ENCODE measurements at regions not wholly inside any gene's neighbourhood (a gene's known extent, or its start where the extent isn't known, plus 50 kb on each side); places are given as distances from the start of the nearest gene placed in this dataset.

GRCh38 chr1:234707641-234708040 is 97.7 kb upstream of the IRF2BP2 start:
- DNase-seq (ENCODE audit: low read depth): no peak
- TF ChIP-seq, protein P1, sequence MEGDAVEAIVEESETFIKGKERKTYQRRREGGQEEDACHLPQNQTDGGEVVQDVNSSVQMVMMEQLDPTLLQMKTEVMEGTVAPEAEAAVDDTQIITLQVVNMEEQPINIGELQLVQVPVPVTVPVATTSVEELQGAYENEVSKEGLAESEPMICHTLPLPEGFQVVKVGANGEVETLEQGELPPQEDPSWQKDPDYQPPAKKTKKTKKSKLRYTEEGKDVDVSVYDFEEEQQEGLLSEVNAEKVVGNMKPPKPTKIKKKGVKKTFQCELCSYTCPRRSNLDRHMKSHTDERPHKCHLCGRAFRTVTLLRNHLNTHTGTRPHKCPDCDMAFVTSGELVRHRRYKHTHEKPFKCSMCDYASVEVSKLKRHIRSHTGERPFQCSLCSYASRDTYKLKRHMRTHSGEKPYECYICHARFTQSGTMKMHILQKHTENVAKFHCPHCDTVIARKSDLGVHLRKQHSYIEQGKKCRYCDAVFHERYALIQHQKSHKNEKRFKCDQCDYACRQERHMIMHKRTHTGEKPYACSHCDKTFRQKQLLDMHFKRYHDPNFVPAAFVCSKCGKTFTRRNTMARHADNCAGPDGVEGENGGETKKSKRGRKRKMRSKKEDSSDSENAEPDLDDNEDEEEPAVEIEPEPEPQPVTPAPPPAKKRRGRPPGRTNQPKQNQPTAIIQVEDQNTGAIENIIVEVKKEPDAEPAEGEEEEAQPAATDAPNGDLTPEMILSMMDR (conservative IDR thresholded peaks at IDR 0.05; ENCODE audit: low read depth, low read length): no peak
- H3K4me3 ChIP-seq (ENCODE audit: low read depth, low read length): no peak overlapping the region

- DNase-seq (ENCODE audit: low read depth): no peak
- TF ChIP-seq, protein P1 (conservative IDR thresholded peaks at IDR 0.05; ENCODE audit: low read depth, low read length): no peak
- H3K4me3 ChIP-seq (ENCODE audit: low read depth, low read length): no peak overlapping the region
These were observed 97.0 kb upstream of the IRF2BP2 start for GRCh38 chr1:234706931-234707330.

- TF ChIP-seq, protein P1 (conservative IDR thresholded peaks at IDR 0.05; ENCODE audit: low read depth, low read length): no peak
- no peak overlapping the region for H3K4me3 ChIP-seq (ENCODE audit: low read depth, low read length)
- no peak for DNase-seq (ENCODE audit: low read depth)
These were observed 96.2 kb upstream of the IRF2BP2 start for GRCh38 chr1:234706199-234706598.

DNA sequence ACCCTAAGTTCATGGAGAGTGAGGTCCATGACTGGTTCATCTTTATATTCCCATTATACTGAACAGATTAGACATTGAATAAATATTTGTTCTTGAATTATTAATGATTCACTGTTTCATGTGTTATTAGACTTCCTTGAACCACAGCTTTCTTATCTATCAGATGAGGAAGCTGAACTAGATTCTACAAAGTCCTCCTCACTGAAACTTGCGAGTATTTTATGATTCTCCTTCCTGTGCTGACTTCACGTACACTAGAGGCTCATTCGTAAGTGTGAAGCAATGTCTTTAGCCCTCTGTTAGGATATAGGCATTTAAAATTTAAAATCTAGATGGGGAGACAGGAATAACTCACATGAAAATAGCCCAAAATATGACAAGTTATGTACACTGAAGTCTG is 95.6 kb upstream of the IRF2BP2 start:
- no peak for DNase-seq (ENCODE audit: low read depth)
- TF ChIP-seq, protein P1 (conservative IDR thresholded peaks at IDR 0.05; ENCODE audit: low read depth, low read length): no peak
- H3K4me3 ChIP-seq (ENCODE audit: low read depth, low read length): no peak overlapping the region

DNA sequence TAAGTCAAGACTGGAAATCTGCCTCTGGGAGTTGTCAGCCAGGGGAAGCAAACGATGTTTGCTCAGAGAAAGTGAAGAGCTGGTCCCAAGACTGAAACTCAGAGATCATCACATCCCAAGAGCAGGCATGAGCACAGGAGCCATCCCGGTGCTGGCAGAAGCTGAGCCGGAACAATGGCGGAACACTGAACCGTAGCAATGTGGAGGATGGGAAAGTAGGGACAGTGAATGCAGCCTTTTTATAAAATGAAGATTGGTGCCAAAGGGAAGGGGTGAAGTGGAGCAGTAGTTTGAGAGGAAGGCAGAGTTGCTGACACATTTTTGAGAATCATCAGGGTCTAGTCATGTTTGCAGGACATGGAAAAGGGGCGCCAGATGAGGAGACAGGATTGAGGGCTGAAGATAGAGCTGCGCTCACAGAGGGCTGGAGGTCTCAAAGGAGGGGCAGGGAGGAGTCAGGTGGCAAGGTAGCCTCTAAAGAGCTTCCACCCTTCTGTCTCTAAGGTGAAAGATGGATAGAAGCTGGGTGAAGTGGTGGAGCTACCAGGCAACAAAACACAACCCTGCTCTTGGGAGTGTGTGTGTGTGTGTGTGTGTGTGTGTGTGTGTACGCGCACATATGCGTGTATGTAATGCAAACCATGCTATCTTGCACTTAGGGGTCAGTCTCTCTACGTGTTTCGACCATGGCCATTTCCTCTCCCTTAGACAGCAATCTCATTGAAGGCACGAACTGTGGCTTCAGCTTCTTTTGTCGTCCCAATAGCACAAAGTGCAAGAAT is 94.3 kb upstream of the IRF2BP2 start:
- TF ChIP-seq, protein P1 (conservative IDR thresholded peaks at IDR 0.05; ENCODE audit: low read depth, low read length): no peak
- no peak overlapping the region for H3K4me3 ChIP-seq (ENCODE audit: low read depth, low read length)

GRCh38 chr1:234702342-234703000 is 92.5 kb upstream of the IRF2BP2 start:
- TF ChIP-seq, protein P1 (conservative IDR thresholded peaks at IDR 0.05; ENCODE audit: low read depth, low read length): no peak
- DNase-seq (ENCODE audit: low read depth): no peak
- no peak overlapping the region for H3K4me3 ChIP-seq (ENCODE audit: low read depth, low read length)

More for the DNA sequence above, 94.3 kb upstream of the IRF2BP2 start:
- DNase-seq (ENCODE audit: low read depth): no peak

All from epithelial cell of proximal tubule (primary cell).